ENCODE measurements at regions not wholly inside any gene's neighbourhood (a gene's known extent, or its start where the extent isn't known, plus 50 kb on each side); places are given as distances from the start of the nearest gene placed in this dataset.

- TF ChIP-seq, protein P1, sequence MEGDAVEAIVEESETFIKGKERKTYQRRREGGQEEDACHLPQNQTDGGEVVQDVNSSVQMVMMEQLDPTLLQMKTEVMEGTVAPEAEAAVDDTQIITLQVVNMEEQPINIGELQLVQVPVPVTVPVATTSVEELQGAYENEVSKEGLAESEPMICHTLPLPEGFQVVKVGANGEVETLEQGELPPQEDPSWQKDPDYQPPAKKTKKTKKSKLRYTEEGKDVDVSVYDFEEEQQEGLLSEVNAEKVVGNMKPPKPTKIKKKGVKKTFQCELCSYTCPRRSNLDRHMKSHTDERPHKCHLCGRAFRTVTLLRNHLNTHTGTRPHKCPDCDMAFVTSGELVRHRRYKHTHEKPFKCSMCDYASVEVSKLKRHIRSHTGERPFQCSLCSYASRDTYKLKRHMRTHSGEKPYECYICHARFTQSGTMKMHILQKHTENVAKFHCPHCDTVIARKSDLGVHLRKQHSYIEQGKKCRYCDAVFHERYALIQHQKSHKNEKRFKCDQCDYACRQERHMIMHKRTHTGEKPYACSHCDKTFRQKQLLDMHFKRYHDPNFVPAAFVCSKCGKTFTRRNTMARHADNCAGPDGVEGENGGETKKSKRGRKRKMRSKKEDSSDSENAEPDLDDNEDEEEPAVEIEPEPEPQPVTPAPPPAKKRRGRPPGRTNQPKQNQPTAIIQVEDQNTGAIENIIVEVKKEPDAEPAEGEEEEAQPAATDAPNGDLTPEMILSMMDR (IDR thresholded peaks at IDR 0.05): no peak
- TF ChIP-seq EP300 (IDR thresholded peaks at IDR 0.05) (no peak), POLR2A (IDR thresholded peaks at IDR 0.05) (no peak)
Observed at GRCh38 chr14:62599616-62600385, 445.5 kb downstream of the KCNH5 start.
